HG03354 (cell line): ENCODE measurements at regions not wholly inside any gene's neighbourhood (a gene's known extent, or its start where the extent isn't known, plus 50 kb on each side); places are given as distances from the start of the nearest gene placed in this dataset.
"Not testable (repeated sequence)": the region's sequence is repeated elsewhere in the genome, so short reads cannot be mapped to it uniquely, and the experiment has no call there.

Experiments used
- ATAC-seq: cut with Tn5 transposase; IDR thresholded peaks from one replicate; pipeline ENCODE4 v1.9.1; 2021; ENCODE audit warnings: mild to moderate bottlenecking; ENCODE audit not compliant: unreplicated experiment, poor library complexity, severe bottlenecking

- ATAC-seq, result no peak
Measured at GRCh38 chr4:177494791-177495190, 52.6 kb upstream of the AGA start.

GRCh38 chr4:177495626-177496025 lies 53.4 kb upstream of the AGA start:
- not testable (repeated sequence) for ATAC-seq

GRCh38 chr4:177499537-177499936 lies 57.3 kb upstream of the AGA start:
- ATAC-seq, result no peak

GRCh38 chr4:177505171-177505615 lies 63.0 kb upstream of the AGA start:
- ATAC-seq, result no peak

- no peak for ATAC-seq
Measured at GRCh38 chr4:177508662-177509061, 66.4 kb upstream of the AGA start.

GRCh38 chr4:177509226-177509745 lies 67.0 kb upstream of the AGA start:
- no peak for ATAC-seq

- no peak for ATAC-seq
Measured at GRCh38 chr4:177511611-177512010, 69.4 kb upstream of the AGA start.

GRCh38 chr4:177512646-177513045 lies 70.4 kb upstream of the AGA start:
- ATAC-seq, result no peak

- no peak for ATAC-seq
Measured at GRCh38 chr4:177517862-177518261, 75.6 kb upstream of the AGA start.

- ATAC-seq, result no peak
Measured at GRCh38 chr4:177519481-177520260, 77.4 kb upstream of the AGA start.

- no peak for ATAC-seq
Measured at GRCh38 chr4:177528620-177529019, 86.4 kb upstream of the AGA start.

- ATAC-seq, result no peak
Measured at GRCh38 chr4:177530561-177530960, 88.3 kb upstream of the AGA start.

GRCh38 chr4:177532358-177532757 lies 90.1 kb upstream of the AGA start:
- no peak for ATAC-seq

GRCh38 chr4:177534841-177535240 lies 92.6 kb upstream of the AGA start:
- ATAC-seq, result not testable (repeated sequence)

- ATAC-seq, result no peak
Measured at GRCh38 chr4:177546745-177547144, 104.5 kb upstream of the AGA start.

GRCh38 chr4:177547985-177548384 lies 105.7 kb upstream of the AGA start:
- ATAC-seq, result no peak

- peak; percentile 72 for ATAC-seq
Measured at GRCh38 chr4:177555007-177555574, 112.9 kb upstream of the AGA start.

- no peak for ATAC-seq
Measured at GRCh38 chr4:177557416-177557815, 115.2 kb upstream of the AGA start.

- ATAC-seq, result no peak
Measured at GRCh38 chr4:177558995-177559394, 116.8 kb upstream of the AGA start.

GRCh38 chr4:177562163-177562562 lies 119.9 kb upstream of the AGA start:
- no peak for ATAC-seq

GRCh38 chr4:177562859-177563258 lies 120.6 kb upstream of the AGA start:
- ATAC-seq, result no peak
